Limb (tissue), 2 donors: ENCODE measurements at regions not wholly inside any gene's neighbourhood (a gene's known extent, or its start where the extent isn't known, plus 50 kb on each side); places are given as distances from the start of the nearest gene placed in this dataset.

Experiments
- DNase-seq, 2 donors: peaks; one replicate each; pipeline ENCODE4 v3.0.0-alpha.2; 2016; ENCODE audit errors: extremely low spot score in 2 of 2

DNA sequence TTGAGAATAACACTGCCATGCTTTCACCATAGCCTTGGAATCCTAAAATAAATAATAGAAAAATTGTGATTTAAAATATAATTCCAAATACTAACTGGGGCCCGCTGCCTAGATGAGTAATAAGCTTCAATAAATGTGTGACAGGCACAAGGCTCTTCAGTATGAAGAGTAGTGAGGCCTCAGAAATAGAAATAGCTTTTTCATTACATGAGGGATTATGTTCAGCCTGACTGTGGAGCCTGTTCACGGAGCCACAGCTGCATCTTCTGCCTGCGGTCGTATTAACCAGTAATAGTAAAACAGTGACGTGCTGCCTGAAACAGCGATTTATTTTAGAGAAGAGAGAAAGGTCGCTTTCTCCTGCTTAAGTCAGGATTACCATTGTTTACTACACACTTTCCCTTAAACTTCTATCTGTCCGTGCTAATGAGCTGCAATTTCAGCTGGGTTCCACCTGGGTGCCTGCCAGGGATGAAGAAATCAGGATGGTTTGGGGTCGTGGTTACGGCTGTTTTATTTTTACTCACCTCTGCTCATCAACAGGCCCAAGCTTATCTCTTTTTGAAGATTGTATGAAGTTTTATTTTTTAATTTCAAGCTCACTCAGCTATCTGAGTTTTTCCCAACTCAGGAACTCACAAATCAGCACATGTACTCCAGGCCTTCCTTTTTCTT lies 284.9 kb upstream of the WWC1 start:
- DNase-seq = no peak

DNA sequence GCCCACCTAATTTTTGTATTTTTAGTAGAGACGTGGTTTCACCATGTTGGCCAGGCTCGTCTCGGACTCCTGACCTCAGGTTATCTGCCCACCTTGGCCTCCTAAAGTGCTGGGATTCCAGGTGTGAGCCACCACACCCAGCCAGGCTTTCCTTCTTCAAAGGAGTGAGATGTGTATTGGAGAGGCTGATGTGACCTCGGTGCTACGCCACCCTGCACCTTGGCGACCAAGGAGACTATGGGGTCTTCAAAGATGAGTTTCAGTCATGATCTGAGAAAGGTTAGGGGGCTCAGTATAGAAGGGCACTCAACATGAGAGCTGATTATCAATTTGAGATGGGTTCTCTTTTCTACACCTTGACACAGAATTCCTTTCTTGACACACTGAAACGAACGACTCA lies 284.2 kb upstream of the WWC1 start:
- DNase-seq = no peak

DNA sequence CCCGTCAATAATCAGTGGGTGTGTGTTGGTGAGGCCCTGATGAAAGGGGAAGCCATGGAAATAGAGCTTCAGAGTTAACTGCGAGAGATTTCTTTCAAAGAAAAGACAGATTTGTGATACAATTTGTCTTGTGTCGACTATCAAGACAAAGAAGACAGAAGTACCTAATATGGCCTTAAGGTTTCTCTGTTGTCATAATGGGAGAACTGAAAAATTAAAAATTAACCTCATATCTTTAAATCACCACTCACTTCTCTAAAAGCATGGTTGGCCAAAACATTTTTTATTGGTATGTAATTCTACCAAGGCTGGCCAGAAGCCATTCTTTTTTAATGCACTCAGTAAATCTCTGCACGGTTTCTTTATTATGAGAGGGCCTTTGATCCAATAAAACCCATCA lies 282.9 kb upstream of the WWC1 start:
- no peak for DNase-seq

DNA sequence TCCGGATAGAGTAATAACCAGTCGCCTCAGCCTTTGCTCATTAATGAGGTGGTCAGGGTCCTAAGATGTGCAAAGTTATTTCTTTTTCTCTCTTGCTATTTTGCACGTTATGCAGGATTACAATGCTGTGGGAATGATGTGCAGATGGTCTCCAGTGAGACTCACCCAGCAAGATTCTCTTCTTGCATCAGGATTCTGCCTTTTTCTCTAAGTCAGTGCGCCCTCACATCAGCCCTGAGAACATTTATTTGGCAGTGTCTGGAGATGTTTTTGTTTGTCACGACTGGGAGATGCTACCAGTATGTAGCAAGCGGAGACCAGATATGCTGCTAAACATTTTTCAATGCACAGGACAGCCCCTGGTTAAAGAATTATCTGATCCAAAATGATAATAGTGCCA lies 280.3 kb upstream of the WWC1 start:
- DNase-seq = no peak

DNA sequence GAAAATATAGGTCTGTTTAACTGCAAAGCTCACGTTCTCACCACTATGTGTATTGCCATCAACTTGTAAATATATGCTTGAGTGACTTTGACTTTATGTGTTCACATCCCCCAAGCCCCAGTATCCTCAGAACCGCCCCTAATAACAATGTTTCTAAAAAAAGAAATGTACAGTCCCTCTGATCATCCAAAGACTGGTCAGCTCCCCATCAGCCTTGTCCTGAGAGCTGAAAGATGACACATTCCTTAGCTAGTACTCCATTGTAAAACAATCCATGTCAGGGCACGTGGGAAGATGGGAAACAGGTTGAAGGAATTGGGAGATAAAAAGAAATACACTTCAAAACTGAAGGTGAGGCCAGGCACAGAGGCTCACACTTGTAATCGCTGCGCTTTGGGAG lies 279.4 kb upstream of the WWC1 start:
- DNase-seq = no peak

DNA sequence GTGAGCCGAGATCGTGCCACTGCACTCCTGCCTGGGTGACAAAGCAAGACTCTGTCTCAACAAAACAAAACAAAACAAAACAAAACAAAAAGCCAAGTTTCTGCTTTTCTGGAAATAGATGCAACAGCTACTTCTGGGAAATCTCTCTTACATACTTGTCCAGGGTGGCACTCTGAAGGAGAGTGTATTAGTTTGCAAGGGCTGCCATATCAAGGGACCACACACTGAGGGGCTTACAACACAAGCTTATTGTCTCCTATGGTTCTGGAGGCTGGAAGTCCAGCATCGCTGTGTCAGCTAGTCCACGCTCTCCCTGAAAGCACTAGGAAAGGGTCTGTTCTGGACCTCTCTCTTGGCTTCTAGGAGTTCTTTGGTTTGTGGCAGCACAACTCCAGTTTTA lies 277.9 kb upstream of the WWC1 start:
- DNase-seq = no peak

DNA sequence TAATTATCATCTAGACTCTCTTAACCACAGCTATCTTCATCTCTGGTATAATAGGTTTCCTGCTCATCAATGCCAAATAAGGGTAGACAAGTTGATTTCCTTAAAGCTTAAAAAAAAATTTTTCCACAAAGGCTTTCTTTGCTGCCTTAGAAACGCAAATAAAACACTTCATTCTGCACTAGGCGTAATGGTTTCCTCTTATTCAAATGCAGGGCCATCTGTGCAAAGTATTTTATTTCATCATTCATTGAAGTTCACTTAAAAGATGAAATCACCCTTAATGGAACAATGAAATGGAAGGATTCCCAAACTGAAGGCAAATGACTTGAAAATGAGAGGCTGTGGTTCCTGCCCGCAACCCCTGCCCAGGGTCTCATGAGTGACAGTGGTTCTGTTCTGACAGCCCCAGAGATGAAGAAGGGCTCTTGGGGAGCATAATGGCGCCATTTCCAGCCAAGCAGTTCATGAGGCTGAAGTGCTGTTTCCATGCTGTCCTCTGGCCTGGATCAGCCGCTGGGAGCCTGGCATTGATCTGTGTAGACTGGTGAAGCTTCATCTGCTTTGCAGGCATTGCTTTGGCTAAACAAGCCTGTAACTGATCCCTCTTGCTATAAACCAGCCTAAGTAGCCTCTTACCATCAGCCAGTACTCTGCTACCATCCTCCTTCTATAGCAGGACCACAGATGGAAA lies 276.9 kb upstream of the WWC1 start:
- DNase-seq = peak in 1 of 2 donors; percentile 47

DNA sequence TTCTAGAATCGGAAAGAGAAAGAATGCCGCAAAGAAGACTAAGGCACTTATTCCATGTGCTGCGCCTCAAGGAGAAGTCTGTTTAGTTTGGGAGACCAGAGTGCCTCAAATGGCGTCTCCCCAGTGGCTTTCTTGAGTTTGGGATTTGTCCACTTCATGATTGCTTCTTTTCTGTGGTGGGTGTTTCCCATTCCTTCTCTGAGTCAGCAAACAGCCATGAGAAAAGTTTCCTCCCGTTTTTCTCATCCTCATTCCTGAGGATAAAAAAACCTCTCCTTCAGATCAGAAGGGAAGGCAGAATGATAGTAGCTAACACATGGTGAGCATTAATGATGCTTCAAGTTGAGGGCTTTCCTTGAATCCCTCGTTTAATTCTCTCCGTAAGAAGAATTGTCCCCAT lies 275.9 kb upstream of the WWC1 start:
- DNase-seq = no peak

DNA sequence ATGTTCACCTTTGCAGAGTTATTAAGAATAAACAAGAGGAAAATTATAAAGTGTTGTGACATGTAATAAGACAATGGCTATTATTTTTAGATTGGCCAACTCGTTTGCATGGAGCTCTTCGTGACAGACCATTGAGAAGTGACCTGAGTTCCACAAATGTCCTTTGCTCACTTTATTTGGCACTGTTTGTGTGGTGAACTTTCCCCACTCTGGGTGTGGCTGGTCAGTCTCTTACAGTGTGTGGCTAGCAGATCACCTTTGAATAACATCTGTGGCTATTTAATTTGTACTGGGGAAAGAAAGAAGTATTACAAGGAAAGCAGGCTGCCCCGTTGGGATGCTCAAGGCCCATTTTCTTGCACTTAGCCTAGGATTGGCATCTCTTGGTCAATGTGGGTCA lies 274.1 kb upstream of the WWC1 start:
- no peak for DNase-seq

DNA sequence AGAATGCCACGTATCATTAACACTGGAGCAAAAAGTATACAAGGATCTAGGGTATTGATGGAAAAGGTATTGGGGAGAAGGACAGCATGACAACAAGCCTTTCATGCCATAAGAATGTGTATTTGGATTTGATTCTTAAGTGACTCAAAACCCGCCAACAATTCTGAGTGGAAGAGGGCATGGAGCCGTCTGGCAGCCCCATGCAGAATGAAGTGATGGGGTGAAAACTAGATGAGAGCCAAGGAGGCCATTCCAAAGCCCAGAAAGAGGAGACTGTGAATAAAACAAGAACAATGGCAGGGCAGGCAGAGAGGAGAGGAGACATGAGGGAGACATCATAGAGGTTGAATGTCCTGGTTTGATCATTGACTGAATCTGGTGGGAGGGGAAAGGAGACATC lies 272.3 kb upstream of the WWC1 start:
- DNase-seq = no peak

DNA sequence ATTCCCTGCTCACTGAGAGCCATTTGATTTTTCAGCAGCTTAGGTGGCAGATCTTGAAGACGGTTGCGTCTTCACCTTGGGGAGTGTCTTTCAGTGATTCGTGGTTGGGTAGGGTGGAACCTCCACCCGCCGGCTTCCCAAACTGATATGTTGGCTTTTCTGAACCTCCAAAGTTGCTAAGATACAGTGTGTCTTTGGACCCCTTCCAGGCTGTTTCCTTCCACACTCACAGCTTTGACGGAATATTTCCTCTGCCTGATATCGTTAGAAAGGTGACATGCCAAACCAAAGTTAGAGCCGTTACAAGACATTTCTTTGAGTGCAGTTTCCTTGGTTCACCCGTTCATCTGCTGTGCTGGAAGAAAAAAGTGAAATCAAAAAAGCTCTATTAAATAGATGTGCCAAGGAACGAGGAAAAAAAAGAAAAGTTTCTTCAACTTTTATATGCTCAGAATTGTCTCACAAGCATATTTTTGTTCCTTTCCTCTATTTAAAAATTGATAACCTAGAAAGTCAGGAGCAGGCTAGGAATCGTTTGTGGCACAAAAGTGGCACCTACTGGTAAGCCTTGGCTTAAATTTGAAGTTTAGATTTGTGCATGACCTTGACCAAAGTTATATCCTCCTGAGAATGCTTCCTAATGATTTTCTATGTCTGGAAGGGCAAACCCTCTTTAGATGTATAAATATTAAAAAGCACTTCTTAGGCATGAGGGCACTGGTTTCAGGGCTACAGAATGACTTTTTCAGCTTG lies 270.7 kb upstream of the WWC1 start:
- no peak for DNase-seq

DNA sequence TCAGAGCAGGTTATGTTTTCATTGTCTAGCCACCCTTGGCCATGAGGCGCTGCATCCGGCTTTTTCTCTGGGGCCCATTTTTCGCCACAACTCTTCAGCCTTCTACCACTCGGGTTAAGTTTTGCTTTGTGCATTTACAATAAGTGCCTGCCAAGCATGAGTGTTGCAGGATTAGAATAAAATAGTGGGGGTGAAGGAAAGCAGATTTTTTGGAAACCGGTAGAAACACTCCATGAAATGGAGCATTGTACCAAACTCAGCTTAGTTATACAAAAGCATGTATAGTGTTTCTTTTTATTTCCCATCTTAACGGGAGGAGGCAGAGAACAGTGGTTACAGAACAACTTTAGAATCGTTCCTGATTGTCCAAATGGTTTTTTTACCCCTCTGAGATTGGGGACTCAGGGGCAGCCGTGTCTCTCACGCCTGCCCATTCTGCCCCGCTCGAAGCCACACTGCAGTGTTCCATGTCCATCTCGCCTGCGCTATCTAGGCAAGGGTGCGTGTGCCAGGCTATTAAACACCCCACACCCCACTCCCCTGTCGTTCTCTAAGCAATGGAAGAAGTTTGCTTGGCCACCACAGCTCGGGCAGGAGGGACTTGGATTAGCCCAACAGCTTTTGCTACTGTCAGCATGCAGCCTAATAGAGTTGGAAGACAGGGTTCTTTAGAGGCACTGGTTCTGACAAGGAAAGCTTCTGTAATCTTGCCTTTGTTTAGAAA lies 268.8 kb upstream of the WWC1 start:
- no peak for DNase-seq

DNA sequence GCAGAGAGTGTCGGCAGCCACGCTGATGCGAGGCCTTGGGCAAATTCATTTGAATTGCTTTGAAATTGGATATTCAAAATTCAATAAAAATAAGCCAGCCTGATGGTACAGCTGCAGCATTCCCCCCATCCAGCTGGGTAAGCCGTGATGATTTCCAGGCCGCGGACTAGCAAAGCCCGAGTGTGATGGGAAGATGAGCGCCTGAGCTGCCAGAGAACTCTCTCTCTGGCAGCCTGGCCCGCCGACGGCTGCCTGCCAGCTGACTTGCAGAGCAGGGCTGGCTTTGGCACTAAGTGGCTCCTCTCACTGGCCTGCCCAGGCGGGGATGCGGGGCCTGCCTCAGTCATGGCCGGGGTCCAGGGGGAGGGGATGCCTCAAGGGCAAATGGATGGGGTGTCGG lies 268.3 kb upstream of the WWC1 start:
- DNase-seq = peak; percentile 68 to 78

DNA sequence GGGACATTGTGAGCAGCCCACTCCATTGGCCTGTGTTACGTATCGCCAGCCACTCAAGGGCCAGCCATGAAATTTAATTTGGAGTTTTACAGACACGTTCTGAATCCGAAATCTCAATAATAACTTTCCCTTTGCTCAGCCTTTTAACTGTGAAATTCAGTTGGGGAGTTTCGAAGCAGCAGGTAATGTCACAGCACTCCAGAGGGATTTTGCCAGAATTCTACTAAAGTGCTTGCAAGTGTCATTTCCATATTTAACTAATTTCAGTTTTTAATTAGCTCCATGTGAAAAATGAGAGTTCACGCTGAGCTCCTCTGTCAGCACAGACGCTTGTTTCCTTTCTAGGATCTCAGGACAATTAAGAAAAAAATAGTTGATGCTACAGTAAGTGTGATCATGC lies 267.1 kb upstream of the WWC1 start:
- no peak for DNase-seq

DNA sequence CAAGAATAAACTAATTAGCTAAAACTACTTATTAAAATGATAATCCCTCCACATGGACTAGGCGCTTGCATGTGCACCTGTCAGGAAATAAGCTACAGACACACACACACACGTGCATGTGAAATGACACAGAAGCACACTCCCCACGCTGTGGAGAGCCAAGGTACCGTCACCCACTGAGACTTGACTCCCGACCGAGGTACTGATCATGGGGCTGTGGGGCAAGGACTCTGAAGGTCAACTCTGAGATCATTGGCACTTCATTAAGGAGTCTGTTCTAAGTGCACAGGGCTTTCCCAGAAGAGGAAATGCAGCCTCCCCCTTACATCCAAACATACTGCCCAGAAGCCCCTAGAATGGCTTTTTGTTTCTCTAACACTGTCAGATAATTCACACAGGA lies 264.4 kb upstream of the WWC1 start:
- no peak for DNase-seq

DNA sequence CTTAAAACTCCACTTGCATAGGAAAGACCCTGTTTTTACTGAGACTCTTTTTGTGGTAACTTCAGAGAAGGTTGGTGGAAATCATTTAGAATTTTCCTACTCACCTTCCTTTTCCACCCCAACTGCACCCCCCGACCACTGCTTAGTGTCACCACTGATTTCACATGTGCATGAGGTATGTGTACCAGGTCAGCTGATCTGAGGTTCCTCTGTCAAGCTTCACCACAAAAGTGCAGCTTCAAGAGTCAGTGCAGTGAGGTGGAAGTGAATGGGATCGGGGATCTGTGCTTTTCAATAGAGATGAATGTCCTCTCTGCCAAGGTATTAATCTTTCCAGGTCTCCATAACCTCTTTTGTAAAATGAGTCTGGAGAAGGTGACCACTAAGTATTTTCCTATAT lies 260.5 kb upstream of the WWC1 start:
- no peak for DNase-seq

DNA sequence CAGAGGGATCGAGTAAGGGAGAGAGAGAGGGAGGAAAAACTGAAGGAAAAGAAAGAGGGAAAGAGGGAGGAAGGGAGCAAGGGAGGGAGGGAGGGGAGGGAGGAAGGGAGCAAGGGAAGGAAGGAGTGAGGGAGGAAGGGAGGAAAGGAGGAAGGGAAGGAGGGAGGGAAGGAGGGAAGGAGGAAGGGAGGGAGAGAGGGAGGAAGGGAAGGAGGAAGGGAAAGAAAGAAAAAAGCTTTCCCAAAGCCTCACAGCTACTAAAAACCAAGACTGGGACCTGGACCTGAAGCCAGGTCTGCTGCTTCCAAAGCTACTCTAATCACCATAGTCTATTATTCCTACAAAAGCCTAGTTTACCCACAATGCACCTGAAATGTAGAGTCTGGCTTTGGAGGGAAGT lies 259.8 kb upstream of the WWC1 start:
- no peak for DNase-seq

DNA sequence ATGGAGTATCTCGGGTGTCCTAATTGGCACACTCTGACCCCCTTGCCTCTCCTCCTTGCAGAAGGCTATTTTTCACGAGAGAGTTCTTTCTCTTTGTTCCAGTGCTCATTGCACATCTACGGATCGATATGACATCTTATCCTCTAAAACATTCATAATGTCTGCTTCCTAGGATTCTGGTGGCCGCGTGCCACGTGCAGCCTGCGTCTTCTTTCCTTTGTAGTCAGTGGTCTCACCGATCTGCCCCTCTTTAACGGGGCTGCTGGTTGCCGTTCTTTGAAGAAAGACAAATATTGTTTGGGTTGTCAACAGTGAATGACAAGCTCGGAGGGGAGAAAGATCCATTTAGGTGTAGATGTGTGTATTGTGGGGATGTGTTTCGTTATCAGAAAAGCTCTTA lies 252.4 kb upstream of the WWC1 start:
- no peak for DNase-seq

DNA sequence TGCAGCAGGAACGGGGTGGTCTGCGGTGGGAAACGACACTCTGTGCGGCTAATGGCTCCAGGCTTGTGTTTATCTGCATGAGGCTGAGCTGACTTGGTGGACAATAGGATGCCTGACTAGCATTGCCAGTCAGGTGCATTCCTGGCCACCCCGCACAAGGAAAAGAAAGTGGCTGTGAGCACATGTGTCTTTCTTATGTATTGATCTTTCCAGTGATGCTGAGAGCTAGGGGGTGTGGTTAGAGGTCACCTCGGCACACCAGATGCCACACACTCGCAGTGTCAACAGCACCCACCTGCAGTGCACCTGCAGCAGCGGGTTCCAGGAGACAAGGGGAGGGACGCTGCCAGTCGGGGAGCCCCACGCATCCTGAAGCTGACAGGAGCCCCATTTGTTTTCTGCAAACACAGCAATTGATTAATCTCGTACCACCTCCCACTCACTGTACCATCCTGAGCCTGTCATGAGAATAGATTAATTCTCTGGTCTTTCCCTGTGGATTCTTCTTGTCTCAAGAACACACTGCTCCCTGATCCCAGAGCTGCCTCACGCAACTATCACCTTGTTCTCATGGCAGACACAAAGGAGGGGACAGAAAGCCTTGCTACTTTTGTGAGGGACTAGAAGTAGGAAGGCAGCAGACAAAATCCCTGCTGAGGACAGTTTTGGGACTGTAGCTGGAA lies 251.7 kb upstream of the WWC1 start:
- no peak for DNase-seq

DNA sequence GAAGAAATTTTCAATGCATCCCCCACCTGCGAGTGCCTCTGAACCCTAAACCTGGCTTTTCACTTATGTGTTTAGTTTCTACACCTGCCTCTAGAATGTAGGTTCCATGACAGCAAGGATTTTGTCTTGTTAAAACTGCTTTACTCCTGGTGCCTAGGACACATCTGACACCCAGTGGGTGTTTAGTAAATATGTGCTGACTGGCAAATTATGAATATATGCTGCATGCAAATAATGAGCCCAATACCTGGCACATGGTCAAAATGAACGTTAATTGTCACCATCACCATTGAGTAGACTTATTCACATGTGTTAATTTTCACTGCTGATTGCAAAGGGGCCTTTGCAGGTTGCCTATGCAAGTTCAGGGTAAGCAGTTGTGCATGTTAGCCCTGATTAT lies 249.9 kb upstream of the WWC1 start:
- DNase-seq = no peak

DNA sequence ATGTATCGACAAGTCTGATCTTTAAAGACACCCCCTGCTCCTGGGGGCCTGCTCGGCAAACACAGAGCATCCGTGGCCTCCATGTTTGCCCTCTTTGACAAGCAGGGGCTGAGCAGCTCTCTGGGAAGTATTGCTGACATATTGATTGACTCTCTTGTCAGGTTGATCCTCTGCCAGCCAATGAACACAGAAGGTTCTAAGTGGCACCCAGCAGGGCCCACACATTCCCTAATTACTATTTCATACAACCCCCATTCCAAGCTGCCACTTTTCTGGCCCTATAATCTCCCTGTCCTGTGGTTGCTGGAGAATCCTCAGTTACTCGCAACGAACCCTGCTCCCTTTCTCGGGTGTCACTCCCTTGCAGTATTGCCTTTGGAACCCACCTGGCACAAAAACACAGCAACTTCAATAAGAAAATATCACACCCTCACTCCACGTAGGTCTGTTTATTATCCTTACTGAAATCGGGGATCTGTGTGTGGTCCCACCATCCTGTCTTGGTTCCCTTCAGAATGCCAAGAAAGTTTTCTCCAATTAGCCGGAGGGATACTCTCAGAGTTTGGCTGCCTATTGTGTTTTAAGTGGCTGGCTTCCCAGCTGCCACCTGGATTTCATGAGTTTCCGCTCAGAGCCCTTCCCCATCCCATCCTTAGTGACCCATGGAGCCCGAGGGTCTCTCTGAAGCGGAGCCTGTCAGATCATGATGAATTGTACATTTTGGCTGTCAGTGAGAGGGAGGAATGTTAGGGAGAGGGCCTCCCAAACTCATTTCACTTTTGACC lies 249.0 kb upstream of the WWC1 start:
- DNase-seq = peak in 1 of 2 donors; percentile 36
